Ovary (tissue), 7 donors: ENCODE measurements at regions not wholly inside any gene's neighbourhood (a gene's known extent, or its start where the extent isn't known, plus 50 kb on each side); places are given as distances from the start of the nearest gene placed in this dataset.

Experiments
- DNase-seq, 5 donors: peaks; one replicate each; pipeline ENCODE4 v3.0.0-alpha.2; 2019 to 2020
- H3K27ac ChIP-seq, 2 donors: fragments of 200-600 bp; one replicate each; pipeline versions ENCODE4 v1.5.1 to v1.8.0; 2019 to 2022
- H3K27me3 ChIP-seq: fragments of 200-600 bp; one replicate; pipeline ENCODE4 v1.8.0; 2022
- H3K36me3 ChIP-seq: fragments of 200-600 bp; sonication (generic); one replicate; pipeline ENCODE4 v1.5.1; 2019
- H3K4me1 ChIP-seq: one replicate; pipeline ENCODE4 v1.8.1; 2013; ENCODE audit warnings: mild to moderate bottlenecking, moderate library complexity; ENCODE audit not compliant: insufficient read depth
- H3K4me3 ChIP-seq: fragments of 200-600 bp; sonication (generic); one replicate; pipeline ENCODE4 v1.5.1; 2017
- H3K9me3 ChIP-seq, 2 donors: fragments of 200-600 bp in 1 of 2; sonication (generic) in 1 of 2; one replicate each; pipeline versions ENCODE4 v1.5.1 to v1.8.1; 2013 to 2019; ENCODE audit warnings: mild to moderate bottlenecking in 1 of 2, moderate library complexity in 1 of 2
- CTCF ChIP-seq, 3 donors: fragments of 450-650 bp in 2 of 3; fragments of 200-600 bp in 1 of 3; IDR thresholded peaks; one replicate each; pipeline versions ENCODE4 v1.5.1 to v1.8.0; 2016 to 2022; ENCODE audit warnings: antibody characterized with exemption in 3 of 3, mild to moderate bottlenecking in 1 of 3
- EP300 ChIP-seq: sonication (generic); formaldehyde crosslinking; IDR thresholded peaks from one replicate; pipeline ENCODE4 v1.6.1; 2017; ENCODE audit warnings: antibody characterized with exemption
- POLR2A ChIP-seq: fragments of 450-650 bp; IDR thresholded peaks from one replicate; pipeline ENCODE4 v1.6.1; 2017; ENCODE audit warnings: antibody characterized with exemption, mild to moderate bottlenecking, moderate library complexity
- WGBS, 3 donors: extraction: QIAGEN DNeasy Blood & Tissue Kit in 1 of 3; methylation state at CpG; one replicate each; pipeline versions ENCODE4 v1.1.5 to v1.1.7; 2013 to 2017; 5-methylcytosine and 5-hydroxymethylcytosine counted together
- intact Hi-C, 4 donors: fragments of 100-400 bp; cut with DNase I; formaldehyde crosslinking; loops; one replicate each; pipeline versions ENCODE4 v1.11.0 to v1.15.1; 2022 to 2023
- donor health status: DM: no; HTN: no; CAD: no; lungs with moderate emphysema.
- donor health status: DM: no; HTN: no; CAD: no.
- donor health status: Bipolar disorder and iron deficiency.
- donor health status: DM: no; HTN: no; CAD: no.
- donor health status: DM: yes; HTN: yes; CAD: no.

- no peaks in the 10 kb centered on the region for H3K9me3 ChIP-seq
- H3K27me3 ChIP-seq: no peaks in the 10 kb centered on the region
- intact Hi-C loops: no loop called here
- no peak for DNase-seq
- no peak overlapping the region for H3K27ac ChIP-seq
- TF ChIP-seq POLR2A (no peak), EP300 (no peak), CTCF (IDR thresholded peaks at IDR 0.05) (no peak)
- no peaks in the 10 kb centered on the region for H3K36me3 ChIP-seq
- no peak overlapping the region for H3K4me3 ChIP-seq
- H3K4me1 ChIP-seq: no peaks in the 10 kb centered on the region
Observed at GRCh38 chr15:95162531-95162930, 931.2 kb downstream of the MCTP2 start.

- Histone ChIP-seq H3K9me3 (no peaks in the 10 kb centered on the region), H3K27me3 (no peaks in the 10 kb centered on the region), H3K36me3 (no peaks in the 10 kb centered on the region), H3K4me3 (no peak overlapping the region), H3K4me1 (no peaks in the 10 kb centered on the region), H3K27ac (no peak overlapping the region)
- intact Hi-C loops: no loop called here
- no peak for DNase-seq
- TF ChIP-seq CTCF (IDR thresholded peaks at IDR 0.05) (no peak), EP300 (no peak), POLR2A (no peak)
- 58 to 63% (median 63%) methylated on average over 7 of the region's 7 CpGs for WGBS, 3 donors
Observed at GRCh38 chr15:95162967-95163531, 931.7 kb downstream of the MCTP2 start.

- DNase-seq: no peak
- intact Hi-C loops: no loop called here
- no peaks in the 10 kb centered on the region for H3K9me3 ChIP-seq
- 27 to 42% (median 30%) methylated on average over 1 of the region's 1 CpG for WGBS, 3 donors
- no peaks in the 10 kb centered on the region for H3K36me3 ChIP-seq
- no peak overlapping the region for H3K4me3 ChIP-seq
- TF ChIP-seq EP300 (no peak), POLR2A (no peak), CTCF (IDR thresholded peaks at IDR 0.05) (no peak)
- H3K4me1 ChIP-seq: no peaks in the 10 kb centered on the region
- H3K27me3 ChIP-seq: no peaks in the 10 kb centered on the region
- H3K27ac ChIP-seq: no peak overlapping the region
Observed at GRCh38 chr15:95168152-95168551, 936.8 kb downstream of the MCTP2 start.

DNA sequence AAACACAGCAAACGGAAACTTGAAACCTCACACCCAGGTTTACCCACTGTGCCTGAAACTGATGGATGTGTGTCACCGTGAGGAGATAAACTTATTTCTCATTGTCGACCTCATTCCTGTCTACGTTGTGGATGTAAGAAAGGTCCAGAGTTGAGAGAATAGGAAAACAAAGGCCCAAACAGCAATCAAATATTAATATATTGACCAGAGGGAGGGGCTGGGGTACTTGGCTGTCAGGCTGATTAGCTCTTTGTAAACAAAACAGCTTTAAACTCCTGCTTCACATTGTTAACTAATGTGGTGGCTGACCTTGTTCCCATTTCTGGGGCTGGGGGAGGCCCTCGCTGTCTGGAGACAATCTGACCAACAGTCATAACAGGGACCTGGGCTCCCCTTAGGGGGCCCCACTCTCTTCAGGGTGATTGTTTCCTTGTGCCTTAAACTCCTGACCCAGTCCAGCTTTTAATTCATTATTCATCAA, 937.6 kb downstream of the MCTP2 start:
- 56 to 71% (median 67%) methylated on average over 5 of the region's 5 CpGs for WGBS, 3 donors
- DNase-seq: no peak
- H3K4me3 ChIP-seq: no peak overlapping the region
- intact Hi-C loops: no loop called here
- H3K27me3 ChIP-seq: no peaks in the 10 kb centered on the region
- H3K36me3 ChIP-seq: no peaks in the 10 kb centered on the region
- H3K4me1 ChIP-seq: no peaks in the 10 kb centered on the region
- no peak overlapping the region for H3K27ac ChIP-seq
- H3K9me3 ChIP-seq: no peaks in the 10 kb centered on the region
- TF ChIP-seq POLR2A (no peak), EP300 (no peak), CTCF (IDR thresholded peaks at IDR 0.05) (no peak)
